ENCODE measurements at regions not wholly inside any gene's neighbourhood (a gene's known extent, or its start where the extent isn't known, plus 50 kb on each side); places are given as distances from the start of the nearest gene placed in this dataset.
"Not testable (repeated sequence)": the region's sequence is repeated elsewhere in the genome, so short reads cannot be mapped to it uniquely, and the experiment has no call there.

DNA sequence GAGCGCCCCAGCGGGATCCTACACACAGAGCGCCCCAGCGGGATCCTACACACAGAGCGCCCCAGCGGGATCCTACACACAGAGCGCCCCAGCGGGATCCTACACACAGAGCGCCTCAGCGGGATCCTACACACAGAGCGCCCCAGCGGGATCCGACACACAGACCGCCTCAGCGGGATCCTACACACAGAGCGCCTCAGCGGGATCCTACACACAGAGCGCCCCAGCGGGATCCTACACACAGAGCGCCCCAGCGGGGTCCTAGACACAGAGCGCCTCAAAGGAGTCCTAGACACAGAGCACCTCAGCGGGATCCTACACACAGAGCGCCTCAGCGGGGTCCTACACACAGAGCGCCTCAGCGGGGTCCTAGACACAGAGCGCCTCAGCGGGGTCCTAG, 1352.7 kb downstream of the GATA3 start:
- TF ChIP-seq, protein P1, sequence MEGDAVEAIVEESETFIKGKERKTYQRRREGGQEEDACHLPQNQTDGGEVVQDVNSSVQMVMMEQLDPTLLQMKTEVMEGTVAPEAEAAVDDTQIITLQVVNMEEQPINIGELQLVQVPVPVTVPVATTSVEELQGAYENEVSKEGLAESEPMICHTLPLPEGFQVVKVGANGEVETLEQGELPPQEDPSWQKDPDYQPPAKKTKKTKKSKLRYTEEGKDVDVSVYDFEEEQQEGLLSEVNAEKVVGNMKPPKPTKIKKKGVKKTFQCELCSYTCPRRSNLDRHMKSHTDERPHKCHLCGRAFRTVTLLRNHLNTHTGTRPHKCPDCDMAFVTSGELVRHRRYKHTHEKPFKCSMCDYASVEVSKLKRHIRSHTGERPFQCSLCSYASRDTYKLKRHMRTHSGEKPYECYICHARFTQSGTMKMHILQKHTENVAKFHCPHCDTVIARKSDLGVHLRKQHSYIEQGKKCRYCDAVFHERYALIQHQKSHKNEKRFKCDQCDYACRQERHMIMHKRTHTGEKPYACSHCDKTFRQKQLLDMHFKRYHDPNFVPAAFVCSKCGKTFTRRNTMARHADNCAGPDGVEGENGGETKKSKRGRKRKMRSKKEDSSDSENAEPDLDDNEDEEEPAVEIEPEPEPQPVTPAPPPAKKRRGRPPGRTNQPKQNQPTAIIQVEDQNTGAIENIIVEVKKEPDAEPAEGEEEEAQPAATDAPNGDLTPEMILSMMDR (IDR thresholded peaks at IDR 0.05) = not testable (repeated sequence)
- not testable (repeated sequence) for TF ChIP-seq POLR2A (IDR thresholded peaks at IDR 0.05)
